ENCODE measurements at regions not wholly inside any gene's neighbourhood (a gene's known extent, or its start where the extent isn't known, plus 50 kb on each side); places are given as distances from the start of the nearest gene placed in this dataset.

GRCh38 chr13:80558074-80558473 lies 217.1 kb upstream of the SPRY2 start:
- no peak for DNase-seq (ENCODE audit: low read depth)
- TF ChIP-seq CTCF (conservative IDR thresholded peaks at IDR 0.05; ENCODE audit: low read depth, low read length): no peak
- H3K4me3 ChIP-seq (ENCODE audit: low read length): no peak overlapping the region

- no peak for DNase-seq (ENCODE audit: low read depth)
- TF ChIP-seq CTCF (conservative IDR thresholded peaks at IDR 0.05; ENCODE audit: low read depth, low read length): no peak
- H3K4me3 ChIP-seq (ENCODE audit: low read length): no peak overlapping the region
These were observed 215.1 kb upstream of the SPRY2 start for GRCh38 chr13:80555796-80556678.

GRCh38 chr13:80552851-80553440 lies 212.0 kb upstream of the SPRY2 start:
- no peak for TF ChIP-seq CTCF (conservative IDR thresholded peaks at IDR 0.05; ENCODE audit: low read depth, low read length)
- DNase-seq (ENCODE audit: low read depth): no peak
- no peak overlapping the region for H3K4me3 ChIP-seq (ENCODE audit: low read length)

GRCh38 chr13:80551650-80552497 lies 210.9 kb upstream of the SPRY2 start:
- DNase-seq (ENCODE audit: low read depth): no peak
- no peak for TF ChIP-seq CTCF (conservative IDR thresholded peaks at IDR 0.05; ENCODE audit: low read depth, low read length)
- no peak overlapping the region for H3K4me3 ChIP-seq (ENCODE audit: low read length)

- no peak for DNase-seq (ENCODE audit: low read depth)
- TF ChIP-seq CTCF (conservative IDR thresholded peaks at IDR 0.05; ENCODE audit: low read depth, low read length): no peak
- no peak overlapping the region for H3K4me3 ChIP-seq (ENCODE audit: low read length)
These were observed 210.1 kb upstream of the SPRY2 start for GRCh38 chr13:80550971-80551441.

GRCh38 chr13:80548915-80549314 lies 208.0 kb upstream of the SPRY2 start:
- H3K4me3 ChIP-seq (ENCODE audit: low read length): no peak overlapping the region
- TF ChIP-seq CTCF (conservative IDR thresholded peaks at IDR 0.05; ENCODE audit: low read depth, low read length): no peak
- DNase-seq (ENCODE audit: low read depth): no peak
